MM.1S (cell line): ENCODE measurements at regions not wholly inside any gene's neighbourhood (a gene's known extent, or its start where the extent isn't known, plus 50 kb on each side); places are given as distances from the start of the nearest gene placed in this dataset.

Experiments used
- DNase-seq: peaks from one replicate; pipeline ENCODE4 v3.0.0-alpha.2; 2015
- H2AFZ ChIP-seq: fragments of 300-600 bp; sonication (generic); 2 replicates; pipeline ENCODE4 v1.6.0; 2016; ENCODE audit warnings: antibody characterized with exemption, low read length
- H3F3A ChIP-seq: fragments of 300-600 bp; sonication (generic); 2 replicates; pipeline ENCODE4 v1.6.1; 2016; ENCODE audit warnings: mild to moderate bottlenecking, antibody characterized with exemption, low read length, moderate library complexity, mixed read lengths; ENCODE audit not compliant: insufficient read depth
- H3K27ac ChIP-seq: fragments of 300-600 bp; sonication (generic); 2 replicates; pipeline ENCODE4 v1.5.1; 2016; ENCODE audit warnings: mild to moderate bottlenecking, low read length
- H3K27me3 ChIP-seq: fragments of 300-600 bp; sonication (generic); replicated peaks from 2 replicates; pipeline ENCODE4 v1.6.0; 2016; ENCODE audit warnings: low read length; ENCODE audit not compliant: insufficient read depth
- H3K36me3 ChIP-seq: fragments of 300-600 bp; sonication (generic); replicated peaks from 2 replicates; pipeline ENCODE4 v1.6.1; 2016; ENCODE audit warnings: mild to moderate bottlenecking, low read length, mixed read lengths; ENCODE audit not compliant: insufficient read depth
- H3K4me1 ChIP-seq: fragments of 300-600 bp; sonication (generic); 2 replicates; pipeline ENCODE4 v1.6.1; 2016; ENCODE audit warnings: low read length, mixed read lengths
- H3K4me2 ChIP-seq: fragments of 300-600 bp; sonication (generic); 2 replicates; pipeline ENCODE4 v1.6.0; 2016; ENCODE audit warnings: low read depth, low read length
- H3K4me3 ChIP-seq: fragments of 300-600 bp; sonication (generic); 2 replicates; pipeline ENCODE4 v1.5.1; 2016; ENCODE audit warnings: low read length, mixed read lengths
- H3K79me2 ChIP-seq: fragments of 300-600 bp; sonication (generic); 2 replicates; pipeline ENCODE4 v1.6.1; 2016; ENCODE audit warnings: mixed run types, low read length, mixed read lengths
- H3K9ac ChIP-seq: fragments of 300-600 bp; sonication (generic); 2 replicates; pipeline ENCODE4 v1.6.1; 2016; ENCODE audit warnings: low read length, mixed read lengths
- H3K9me2 ChIP-seq: fragments of 300-600 bp; sonication (generic); replicated peaks from 2 replicates; pipeline ENCODE4 v1.6.1; 2016; ENCODE audit warnings: mild to moderate bottlenecking, low read length, mixed read lengths; ENCODE audit not compliant: insufficient read depth
- H3K9me3 ChIP-seq: fragments of 300-600 bp; sonication (generic); replicated peaks from 2 replicates; pipeline ENCODE4 v1.6.1; 2016; ENCODE audit warnings: mild to moderate bottlenecking, low read length, mixed read lengths; ENCODE audit not compliant: insufficient read depth
- H4K20me1 ChIP-seq: fragments of 300-600 bp; sonication (generic); 2 replicates; pipeline ENCODE4 v1.6.1; 2016; ENCODE audit warnings: mild to moderate bottlenecking, low read length, moderate library complexity, mixed read lengths; ENCODE audit not compliant: insufficient read depth
- EZH2 ChIP-seq: fragments of 300-600 bp; sonication (generic); optimal IDR thresholded peaks from 2 replicates; pipeline ENCODE3; 2017; ENCODE audit warnings: low read depth, mild to moderate bottlenecking, antibody characterized with exemption, low read length, mixed read lengths
- EZH2phosphoT487 ChIP-seq: fragments of 300-600 bp; sonication (generic); IDR thresholded peaks from 2 replicates; pipeline ENCODE4 v1.6.1; 2018; ENCODE audit warnings: antibody characterized with exemption, low read length
- TF ChIP-seq, protein P1 (sequence below): fragments of 300-600 bp; sonication (generic); IDR thresholded peaks from 2 replicates; pipeline ENCODE4 v1.5.1; 2016; ENCODE audit warnings: antibody characterized with exemption, low read length, mixed read lengths

- H3K4me2 ChIP-seq: no peak overlapping the region
- H3K27me3 ChIP-seq: no peaks in the 10 kb centered on the region
- H3K9ac ChIP-seq: no peak overlapping the region
- TF ChIP-seq, protein P1, sequence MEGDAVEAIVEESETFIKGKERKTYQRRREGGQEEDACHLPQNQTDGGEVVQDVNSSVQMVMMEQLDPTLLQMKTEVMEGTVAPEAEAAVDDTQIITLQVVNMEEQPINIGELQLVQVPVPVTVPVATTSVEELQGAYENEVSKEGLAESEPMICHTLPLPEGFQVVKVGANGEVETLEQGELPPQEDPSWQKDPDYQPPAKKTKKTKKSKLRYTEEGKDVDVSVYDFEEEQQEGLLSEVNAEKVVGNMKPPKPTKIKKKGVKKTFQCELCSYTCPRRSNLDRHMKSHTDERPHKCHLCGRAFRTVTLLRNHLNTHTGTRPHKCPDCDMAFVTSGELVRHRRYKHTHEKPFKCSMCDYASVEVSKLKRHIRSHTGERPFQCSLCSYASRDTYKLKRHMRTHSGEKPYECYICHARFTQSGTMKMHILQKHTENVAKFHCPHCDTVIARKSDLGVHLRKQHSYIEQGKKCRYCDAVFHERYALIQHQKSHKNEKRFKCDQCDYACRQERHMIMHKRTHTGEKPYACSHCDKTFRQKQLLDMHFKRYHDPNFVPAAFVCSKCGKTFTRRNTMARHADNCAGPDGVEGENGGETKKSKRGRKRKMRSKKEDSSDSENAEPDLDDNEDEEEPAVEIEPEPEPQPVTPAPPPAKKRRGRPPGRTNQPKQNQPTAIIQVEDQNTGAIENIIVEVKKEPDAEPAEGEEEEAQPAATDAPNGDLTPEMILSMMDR: no peak
- TF ChIP-seq EZH2 (no peak), EZH2phosphoT487 (no peak)
- no peaks in the 10 kb centered on the region for H4K20me1 ChIP-seq
- H3K79me2 ChIP-seq: no peaks in the 10 kb centered on the region
- no peaks in the 10 kb centered on the region for H3K4me1 ChIP-seq
- DNase-seq: no peak
- H3F3A ChIP-seq: no peaks in the 10 kb centered on the region
- no peaks in the 10 kb centered on the region for H3K36me3 ChIP-seq
- no peak overlapping the region for H2AFZ ChIP-seq
- no peaks in the 10 kb centered on the region for H3K9me3 ChIP-seq
- H3K4me3 ChIP-seq: no peak overlapping the region
- no peak overlapping the region for H3K27ac ChIP-seq
- H3K9me2 ChIP-seq: no peaks in the 10 kb centered on the region
These were observed 378.2 kb upstream of the ZMIZ1 start for GRCh38 chr10:78690354-78691111.

GRCh38 chr10:78691301-78692030 is 377.3 kb upstream of the ZMIZ1 start:
- Histone ChIP-seq H3K4me1 (no peaks in the 10 kb centered on the region), H3K27ac (no peak overlapping the region), H3K9ac (no peak overlapping the region)

DNA sequence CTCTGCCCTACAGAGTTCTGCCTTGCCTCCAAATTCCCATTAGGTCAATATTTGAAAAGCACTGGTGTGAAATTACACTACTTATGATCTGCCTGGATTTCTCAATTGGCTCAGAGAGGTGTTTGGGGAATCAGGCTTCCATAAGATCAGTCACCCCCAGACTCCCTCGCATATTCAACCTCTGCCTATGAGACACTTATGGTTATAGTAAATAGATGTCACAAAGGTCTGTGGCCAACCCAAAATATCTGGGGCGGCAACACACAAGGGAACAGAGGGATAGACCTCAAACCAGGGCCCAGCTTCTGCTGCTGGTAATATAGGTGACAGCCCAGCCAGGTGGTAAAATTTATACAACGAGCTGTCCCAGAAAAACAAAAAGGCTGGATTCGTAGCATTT is 376.7 kb upstream of the ZMIZ1 start:
- H3K9me2 ChIP-seq: no peaks in the 10 kb centered on the region
- H3K9me3 ChIP-seq: no peaks in the 10 kb centered on the region
- H3K4me1 ChIP-seq: no peaks in the 10 kb centered on the region
- H3K27me3 ChIP-seq: no peaks in the 10 kb centered on the region
- TF ChIP-seq EZH2phosphoT487 (no peak), EZH2 (no peak)
- TF ChIP-seq, protein P1: no peak
- no peak overlapping the region for H2AFZ ChIP-seq
- no peak overlapping the region for H3K27ac ChIP-seq
- H3K79me2 ChIP-seq: no peaks in the 10 kb centered on the region
- H3K9ac ChIP-seq: no peak overlapping the region
- no peaks in the 10 kb centered on the region for H4K20me1 ChIP-seq
- no peak for DNase-seq
- no peak overlapping the region for H3K4me3 ChIP-seq
- no peak overlapping the region for H3K4me2 ChIP-seq
- H3K36me3 ChIP-seq: no peaks in the 10 kb centered on the region
- no peaks in the 10 kb centered on the region for H3F3A ChIP-seq

More at GRCh38 chr10:78691301-78692030, 377.3 kb upstream of the ZMIZ1 start:
- no peaks in the 10 kb centered on the region for H3K27me3 ChIP-seq
- no peaks in the 10 kb centered on the region for H3F3A ChIP-seq
- TF ChIP-seq EZH2phosphoT487: no peak
- TF ChIP-seq EZH2: no peak
- TF ChIP-seq, protein P1: no peak
- H3K9me3 ChIP-seq: no peaks in the 10 kb centered on the region
- no peaks in the 10 kb centered on the region for H4K20me1 ChIP-seq
- H3K4me3 ChIP-seq: no peak overlapping the region
- no peaks in the 10 kb centered on the region for H3K36me3 ChIP-seq
- H3K9me2 ChIP-seq: no peaks in the 10 kb centered on the region
- H2AFZ ChIP-seq: no peak overlapping the region
- H3K4me2 ChIP-seq: no peak overlapping the region
- H3K79me2 ChIP-seq: no peaks in the 10 kb centered on the region
- no peak for DNase-seq
